SK-N-SH (cell line): ENCODE measurements at regions not wholly inside any gene's neighbourhood (a gene's known extent, or its start where the extent isn't known, plus 50 kb on each side); places are given as distances from the start of the nearest gene placed in this dataset.

Experiments
- CTCF ChIP-seq: fragments of 200-600 bp; sonication (generic); IDR thresholded peaks from 2 replicates; pipeline ENCODE4 v1.6.1; 2017; ENCODE audit warnings: antibody characterized with exemption, mild to moderate bottlenecking, moderate library complexity
- EP300 ChIP-seq, 2 experiments: IDR thresholded peaks; 2 replicates each; pipeline versions ENCODE4 v1.4.0 to v1.6.1; 2012; ENCODE audit warnings: borderline replicate concordance in 1 of 2, low read depth in 1 of 2, low read length in 1 of 2
- JUND ChIP-seq: IDR thresholded peaks from 2 replicates; pipeline ENCODE4 v1.4.0; 2012
- NFIC ChIP-seq: IDR thresholded peaks from 2 replicates; pipeline ENCODE4 v1.4.0; 2012; ENCODE audit warnings: borderline replicate concordance
- POLR2AphosphoS5 ChIP-seq: IDR thresholded peaks from 2 replicates; pipeline ENCODE4 v1.6.1; 2012; ENCODE audit warnings: low read depth, low read length
- SIN3A ChIP-seq: IDR thresholded peaks from 2 replicates; pipeline ENCODE4 v1.6.1; 2012; ENCODE audit warnings: low read depth, mild to moderate bottlenecking, low read length, moderate library complexity, borderline replicate concordance
- YY1 ChIP-seq: IDR thresholded peaks from 2 replicates; pipeline ENCODE4 v1.4.0; 2012; ENCODE audit warnings: low read depth, mild to moderate bottlenecking

- no peak for TF ChIP-seq YY1
- TF ChIP-seq CTCF, result no peak
- no peak for TF ChIP-seq NFIC
- TF ChIP-seq POLR2AphosphoS5, result no peak
- no peak for TF ChIP-seq JUND
- no peak for TF ChIP-seq EP300 (IDR thresholded peaks at IDR 0.05; ENCODE audit: borderline replicate concordance in 1 of 2, low read depth in 1 of 2, low read length in 1 of 2)
- TF ChIP-seq SIN3A, result no peak
Measured at GRCh38 chr12:24582954-24583601, 365.8 kb downstream of the BCAT1 start.
